ENCODE measurements at regions not wholly inside any gene's neighbourhood (a gene's known extent, or its start where the extent isn't known, plus 50 kb on each side); places are given as distances from the start of the nearest gene placed in this dataset. TPM values are rescaled to one million over a fixed set of nuclear protein-coding genes. Genes with fewer than 3 reads are reported as not detected.

DNA sequence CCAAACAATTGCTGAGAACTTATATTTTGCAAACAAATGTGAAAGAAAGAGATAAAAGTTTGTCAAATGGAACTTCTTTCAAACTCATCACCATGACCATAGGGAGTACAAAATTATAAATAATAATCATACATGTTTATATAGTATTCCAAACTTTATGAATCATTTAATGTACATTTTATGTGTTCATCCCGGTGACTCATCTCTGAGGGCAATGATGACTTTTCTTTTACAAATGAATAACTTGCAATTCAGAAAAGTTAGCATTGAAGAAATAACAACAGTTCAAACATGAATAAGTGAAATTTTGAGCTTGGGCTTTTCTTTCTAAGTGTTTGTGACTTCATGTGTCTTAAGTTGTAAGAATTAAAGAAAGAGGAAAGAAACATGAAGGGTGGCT lies 66.3 kb upstream of the CDH8 start:
- DNase-seq = no peak
- no peaks in the 10 kb centered on the region for H3K9me3 ChIP-seq
- no peaks in the 10 kb centered on the region for H3K36me3 ChIP-seq
- H3K27me3 ChIP-seq = no peaks in the 10 kb centered on the region
- intact Hi-C loops (cut with DNase I) = no loop called here
- 95 to 97% methylated on average over 1 of the region's 1 CpG for WGBS, 2 donors
- TF ChIP-seq CTCF (IDR thresholded peaks at IDR 0.05) = no peak
- TF ChIP-seq POLR2A (IDR thresholded peaks at IDR 0.05) = no peak
- H3K4me1 ChIP-seq = no peaks in the 10 kb centered on the region
- no peak overlapping the region for H3K4me3 ChIP-seq (replicated peaks in 1 of 3)
- H3K27ac ChIP-seq = no peak overlapping the region

DNA sequence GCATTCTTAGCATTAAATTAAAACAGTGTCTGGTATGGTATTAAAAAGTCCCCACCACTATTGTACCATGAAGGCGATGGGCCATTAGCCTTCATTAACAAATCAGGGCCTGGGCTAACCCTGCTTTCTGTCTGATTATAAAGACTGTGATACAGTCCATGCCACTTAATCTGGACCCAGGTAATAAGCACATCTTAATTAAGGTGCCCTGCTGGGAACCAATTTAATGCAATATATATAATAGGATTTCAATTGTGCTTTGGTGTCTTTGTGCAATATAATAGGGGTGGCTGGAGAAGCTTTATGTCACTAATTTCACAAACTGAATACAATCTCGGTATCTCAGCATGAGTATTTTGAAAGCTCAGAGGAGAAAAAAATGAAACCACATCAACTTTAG lies 64.4 kb upstream of the CDH8 start:
- no peak for TF ChIP-seq CTCF (IDR thresholded peaks at IDR 0.05)
- TF ChIP-seq POLR2A (IDR thresholded peaks at IDR 0.05) = no peak
- 44% methylated on average over 2 of the region's 2 CpGs for WGBS, 2 donors
- no peaks in the 10 kb centered on the region for H3K9me3 ChIP-seq
- H3K4me1 ChIP-seq = no peaks in the 10 kb centered on the region
- no peaks in the 10 kb centered on the region for H3K36me3 ChIP-seq
- no peak overlapping the region for H3K27ac ChIP-seq
- H3K27me3 ChIP-seq = no peaks in the 10 kb centered on the region
- DNase-seq = no peak
- H3K4me3 ChIP-seq (replicated peaks in 1 of 3) = no peak overlapping the region
- intact Hi-C loops (cut with DNase I) = no loop called here

- DNase-seq = no peak
- Histone ChIP-seq H3K27me3 (no peaks in the 10 kb centered on the region), H3K9me3 (no peaks in the 10 kb centered on the region), H3K27ac (no peak overlapping the region), H3K36me3 (no peaks in the 10 kb centered on the region), H3K4me3 (replicated peaks in 1 of 3) (no peak overlapping the region), H3K4me1 (no peaks in the 10 kb centered on the region)
- 83 to 88% methylated on average over 4 of the region's 4 CpGs for WGBS, 2 donors
- intact Hi-C loops (cut with DNase I) = no loop called here
- no peak for TF ChIP-seq CTCF (IDR thresholded peaks at IDR 0.05)
- no peak for TF ChIP-seq POLR2A (IDR thresholded peaks at IDR 0.05)
Measured at GRCh38 chr16:62089715-62090114, 53.5 kb upstream of the CDH8 start.

DNA sequence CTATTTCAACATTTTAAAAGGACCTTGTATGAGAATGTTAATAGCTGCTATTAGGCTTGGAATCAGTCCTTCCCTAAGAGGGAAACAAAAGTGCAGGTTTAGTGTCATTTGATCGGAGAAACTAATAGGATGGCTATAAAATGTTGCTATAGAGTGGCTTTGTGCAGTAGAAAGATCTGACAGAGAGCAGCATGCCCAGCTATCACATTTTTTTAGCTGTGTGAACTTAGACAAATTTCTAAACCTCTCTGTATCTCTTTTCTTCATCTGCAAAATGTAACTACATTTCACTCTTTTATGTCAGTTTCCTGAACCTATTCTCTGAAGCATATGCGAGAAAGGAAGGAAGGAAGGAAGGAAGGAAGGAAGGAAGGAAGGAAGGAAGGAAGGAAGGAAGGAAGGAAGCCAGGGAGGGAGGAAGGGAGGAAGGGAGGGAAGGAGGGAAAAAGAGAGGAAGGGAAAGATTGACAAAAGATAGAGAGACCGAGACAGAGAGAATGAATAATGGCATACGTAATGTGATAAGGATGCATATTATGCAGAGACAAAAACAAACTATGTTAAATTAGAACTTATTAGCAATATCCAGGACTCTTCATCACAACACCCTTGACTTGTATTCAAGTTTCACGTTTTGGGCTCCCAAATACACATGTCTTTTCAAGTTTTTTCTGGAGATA lies 52.6 kb upstream of the CDH8 start:
- no peaks in the 10 kb centered on the region for H3K4me1 ChIP-seq
- WGBS, 2 donors = 76 to 77% methylated on average over 5 of the region's 5 CpGs
- no peaks in the 10 kb centered on the region for H3K9me3 ChIP-seq
- no peaks in the 10 kb centered on the region for H3K27me3 ChIP-seq
- no peak overlapping the region for H3K4me3 ChIP-seq (replicated peaks in 1 of 3)
- no peak overlapping the region for H3K27ac ChIP-seq
- TF ChIP-seq CTCF (IDR thresholded peaks at IDR 0.05) (no peak), POLR2A (IDR thresholded peaks at IDR 0.05) (no peak)
- H3K36me3 ChIP-seq = no peaks in the 10 kb centered on the region
- intact Hi-C loops (cut with DNase I) = no loop called here
- no peak for DNase-seq

Small RNA genes lying in the stretch of these regions (small RNA-seq; reads per million reads assigned to genes)
- gene AC009101.1 (not detected), gene AC009161.2 (not detected), gene AC018846.1 (not detected), gene AC138305.3 (not detected), gene RNU6-21P (not detected)

Measured in thyroid gland (tissue), 4 donors.